GM19025 (cell line): ENCODE measurements at regions not wholly inside any gene's neighbourhood (a gene's known extent, or its start where the extent isn't known, plus 50 kb on each side); places are given as distances from the start of the nearest gene placed in this dataset.
"Not testable (repeated sequence)": the region's sequence is repeated elsewhere in the genome, so short reads cannot be mapped to it uniquely, and the experiment has no call there.

ENCODE experiments used
- ATAC-seq: cut with Tn5 transposase; IDR thresholded peaks from one replicate; pipeline ENCODE4 v1.9.1; 2021; ENCODE audit warnings: mild to moderate bottlenecking, low read depth, moderate library complexity; ENCODE audit not compliant: unreplicated experiment

- ATAC-seq, result no peak
Measured at GRCh38 chr6:137545073-137545472, 50.9 kb upstream of the OLIG3 start.

GRCh38 chr6:137547186-137547585 is 53.0 kb upstream of the OLIG3 start:
- ATAC-seq, result no peak

- no peak for ATAC-seq
Measured at GRCh38 chr6:137547601-137548000, 53.4 kb upstream of the OLIG3 start.

- no peak for ATAC-seq
Measured at GRCh38 chr6:137549106-137549505, 54.9 kb upstream of the OLIG3 start.

GRCh38 chr6:137550535-137550934 is 56.3 kb upstream of the OLIG3 start:
- ATAC-seq, result no peak

GRCh38 chr6:137552146-137552545 is 58.0 kb upstream of the OLIG3 start:
- no peak for ATAC-seq

GRCh38 chr6:137552809-137553208 is 58.6 kb upstream of the OLIG3 start:
- no peak for ATAC-seq

GRCh38 chr6:137559521-137560183 is 65.5 kb upstream of the OLIG3 start:
- not testable (repeated sequence) for ATAC-seq

GRCh38 chr6:137560184-137560563 is 66.0 kb upstream of the OLIG3 start:
- no peak for ATAC-seq

- no peak for ATAC-seq
Measured at GRCh38 chr6:137568067-137568466, 73.9 kb upstream of the OLIG3 start.

- no peak for ATAC-seq
Measured at GRCh38 chr6:137570393-137570792, 76.2 kb upstream of the OLIG3 start.

- no peak for ATAC-seq
Measured at GRCh38 chr6:137571854-137572253, 77.7 kb upstream of the OLIG3 start.

GRCh38 chr6:137573739-137574138 is 79.5 kb upstream of the OLIG3 start:
- no peak for ATAC-seq

- ATAC-seq, result no peak
Measured at GRCh38 chr6:137579612-137580011, 85.4 kb upstream of the OLIG3 start.

- no peak for ATAC-seq
Measured at GRCh38 chr6:137581019-137581707, 87.0 kb upstream of the OLIG3 start.

GRCh38 chr6:137583519-137583918 is 89.3 kb upstream of the OLIG3 start:
- ATAC-seq, result not testable (repeated sequence)

- no peak for ATAC-seq
Measured at GRCh38 chr6:137588472-137588871, 94.3 kb upstream of the OLIG3 start.

GRCh38 chr6:137589067-137589848 is 95.1 kb upstream of the OLIG3 start:
- peak; percentile 100 for ATAC-seq

- no peak for ATAC-seq
Measured at GRCh38 chr6:137590684-137591083, 96.5 kb upstream of the OLIG3 start.

GRCh38 chr6:137601471-137601870 is 107.3 kb upstream of the OLIG3 start:
- ATAC-seq, result no peak
